ENCODE measurements at regions not wholly inside any gene's neighbourhood (a gene's known extent, or its start where the extent isn't known, plus 50 kb on each side); places are given as distances from the start of the nearest gene placed in this dataset.
"Not testable (repeated sequence)": the region's sequence is repeated elsewhere in the genome, so short reads cannot be mapped to it uniquely, and the experiment has no call there.

GRCh38 chr3:103825586-103825985 is 1390.8 kb downstream of the ZPLD1 start:
- H3K27me3 ChIP-seq (ENCODE audit: control insufficient read depth in 2 of 2, insufficient read depth in 2 of 2, low read length in 2 of 2) = no peaks in the 10 kb centered on the region
- H3K4me3 ChIP-seq (ENCODE audit: low read length in 2 of 2) = no peak overlapping the region
- H3K36me3 ChIP-seq (ENCODE audit: control insufficient read depth in 2 of 2, insufficient read depth in 2 of 2, low read length in 2 of 2) = no peaks in the 10 kb centered on the region
- no peak overlapping the region for H3K27ac ChIP-seq (ENCODE audit: low read depth in 2 of 2, low read length in 2 of 2)
- no peaks in the 10 kb centered on the region for H3K4me1 ChIP-seq (ENCODE audit: control insufficient read depth in 2 of 2, insufficient read depth in 2 of 2, low read length in 2 of 2)
- peaks cover 0 to 4% of the 10 kb centered on the region in 2 donors for H3K9me3 ChIP-seq (ENCODE audit: control insufficient read depth in 2 of 2, low read length in 2 of 2)
- H3K9ac ChIP-seq (ENCODE audit: low read depth in 1 of 2, low read length in 2 of 2) = no peak overlapping the region

GRCh38 chr3:103829723-103830326 is 1395.0 kb downstream of the ZPLD1 start:
- H3K36me3 ChIP-seq (ENCODE audit: control insufficient read depth in 2 of 2, insufficient read depth in 2 of 2, low read length in 2 of 2) = no peaks in the 10 kb centered on the region
- no peaks in the 10 kb centered on the region for H3K27me3 ChIP-seq (ENCODE audit: control insufficient read depth in 2 of 2, insufficient read depth in 2 of 2, low read length in 2 of 2)
- H3K9ac ChIP-seq (ENCODE audit: low read depth in 1 of 2, low read length in 2 of 2) = no peak overlapping the region
- no peaks in the 10 kb centered on the region for H3K4me1 ChIP-seq (ENCODE audit: control insufficient read depth in 2 of 2, insufficient read depth in 2 of 2, low read length in 2 of 2)
- no peaks in the 10 kb centered on the region for H3K9me3 ChIP-seq (ENCODE audit: control insufficient read depth in 2 of 2, low read length in 2 of 2)
- H3K27ac ChIP-seq (ENCODE audit: low read depth in 2 of 2, low read length in 2 of 2) = no peak overlapping the region
- H3K4me3 ChIP-seq (ENCODE audit: low read length in 2 of 2) = no peak overlapping the region

GRCh38 chr3:103847081-103848062 is 1412.6 kb downstream of the ZPLD1 start:
- Histone ChIP-seq H3K4me3 (ENCODE audit: low read length in 2 of 2) (no peak overlapping the region), H3K9me3 (ENCODE audit: control insufficient read depth in 2 of 2, low read length in 2 of 2) (no peaks in the 10 kb centered on the region), H3K27me3 (ENCODE audit: control insufficient read depth in 2 of 2, insufficient read depth in 2 of 2, low read length in 2 of 2) (no peaks in the 10 kb centered on the region), H3K9ac (ENCODE audit: low read depth in 1 of 2, low read length in 2 of 2) (no peak overlapping the region), H3K36me3 (ENCODE audit: control insufficient read depth in 2 of 2, insufficient read depth in 2 of 2, low read length in 2 of 2) (no peaks in the 10 kb centered on the region), H3K4me1 (ENCODE audit: control insufficient read depth in 2 of 2, insufficient read depth in 2 of 2, low read length in 2 of 2) (no peaks in the 10 kb centered on the region), H3K27ac (ENCODE audit: low read depth in 2 of 2, low read length in 2 of 2) (no peak overlapping the region)

GRCh38 chr3:103851793-103852192 is 1417.0 kb downstream of the ZPLD1 start:
- Histone ChIP-seq H3K4me1 (ENCODE audit: control insufficient read depth in 2 of 2, insufficient read depth in 2 of 2, low read length in 2 of 2) (no peaks in the 10 kb centered on the region), H3K27me3 (ENCODE audit: control insufficient read depth in 2 of 2, insufficient read depth in 2 of 2, low read length in 2 of 2) (no peaks in the 10 kb centered on the region), H3K36me3 (ENCODE audit: control insufficient read depth in 2 of 2, insufficient read depth in 2 of 2, low read length in 2 of 2) (no peaks in the 10 kb centered on the region), H3K4me3 (ENCODE audit: low read length in 2 of 2) (no peak overlapping the region), H3K27ac (ENCODE audit: low read depth in 2 of 2, low read length in 2 of 2) (no peak overlapping the region), H3K9ac (ENCODE audit: low read depth in 1 of 2, low read length in 2 of 2) (no peak overlapping the region), H3K9me3 (ENCODE audit: control insufficient read depth in 2 of 2, low read length in 2 of 2) (no peaks in the 10 kb centered on the region)

GRCh38 chr3:103862415-103862814 is 1427.6 kb downstream of the ZPLD1 start:
- H3K9me3 ChIP-seq (ENCODE audit: control insufficient read depth in 2 of 2, low read length in 2 of 2) = no peaks in the 10 kb centered on the region
- H3K27me3 ChIP-seq (ENCODE audit: control insufficient read depth in 2 of 2, insufficient read depth in 2 of 2, low read length in 2 of 2) = no peaks in the 10 kb centered on the region
- no peak overlapping the region for H3K4me3 ChIP-seq (ENCODE audit: low read length in 2 of 2)
- H3K27ac ChIP-seq (ENCODE audit: low read depth in 2 of 2, low read length in 2 of 2) = no peak overlapping the region
- no peak overlapping the region for H3K9ac ChIP-seq (ENCODE audit: low read depth in 1 of 2, low read length in 2 of 2)
- H3K4me1 ChIP-seq (ENCODE audit: control insufficient read depth in 2 of 2, insufficient read depth in 2 of 2, low read length in 2 of 2) = no peaks in the 10 kb centered on the region
- H3K36me3 ChIP-seq (ENCODE audit: control insufficient read depth in 2 of 2, insufficient read depth in 2 of 2, low read length in 2 of 2) = no peaks in the 10 kb centered on the region

- Histone ChIP-seq H3K36me3 (ENCODE audit: control insufficient read depth in 2 of 2, insufficient read depth in 2 of 2, low read length in 2 of 2) (no peaks in the 10 kb centered on the region), H3K4me1 (ENCODE audit: control insufficient read depth in 2 of 2, insufficient read depth in 2 of 2, low read length in 2 of 2) (no peaks in the 10 kb centered on the region), H3K9ac (ENCODE audit: low read depth in 1 of 2, low read length in 2 of 2) (no peak overlapping the region), H3K27me3 (ENCODE audit: control insufficient read depth in 2 of 2, insufficient read depth in 2 of 2, low read length in 2 of 2) (no peaks in the 10 kb centered on the region), H3K4me3 (ENCODE audit: low read length in 2 of 2) (no peak overlapping the region), H3K27ac (ENCODE audit: low read depth in 2 of 2, low read length in 2 of 2) (no peak overlapping the region), H3K9me3 (ENCODE audit: control insufficient read depth in 2 of 2, low read length in 2 of 2) (no peaks in the 10 kb centered on the region)
Measured at GRCh38 chr3:103863381-103863780, 1428.6 kb downstream of the ZPLD1 start.

- no peak overlapping the region for H3K4me3 ChIP-seq (ENCODE audit: low read length in 2 of 2)
- no peaks in the 10 kb centered on the region for H3K4me1 ChIP-seq (ENCODE audit: control insufficient read depth in 2 of 2, insufficient read depth in 2 of 2, low read length in 2 of 2)
- H3K36me3 ChIP-seq (ENCODE audit: control insufficient read depth in 2 of 2, insufficient read depth in 2 of 2, low read length in 2 of 2) = no peaks in the 10 kb centered on the region
- no peaks in the 10 kb centered on the region for H3K9me3 ChIP-seq (ENCODE audit: control insufficient read depth in 2 of 2, low read length in 2 of 2)
- H3K9ac ChIP-seq (ENCODE audit: low read depth in 1 of 2, low read length in 2 of 2) = no peak overlapping the region
- no peaks in the 10 kb centered on the region for H3K27me3 ChIP-seq (ENCODE audit: control insufficient read depth in 2 of 2, insufficient read depth in 2 of 2, low read length in 2 of 2)
- H3K27ac ChIP-seq (ENCODE audit: low read depth in 2 of 2, low read length in 2 of 2) = no peak overlapping the region
Measured at GRCh38 chr3:103866113-103866512, 1431.3 kb downstream of the ZPLD1 start.

- Histone ChIP-seq H3K36me3 (ENCODE audit: control insufficient read depth in 2 of 2, insufficient read depth in 2 of 2, low read length in 2 of 2) (no peaks in the 10 kb centered on the region), H3K4me3 (ENCODE audit: low read length in 2 of 2) (no peak overlapping the region), H3K27ac (ENCODE audit: low read depth in 2 of 2, low read length in 2 of 2) (no peak overlapping the region), H3K9ac (ENCODE audit: low read depth in 1 of 2, low read length in 2 of 2) (no peak overlapping the region), H3K27me3 (ENCODE audit: control insufficient read depth in 2 of 2, insufficient read depth in 2 of 2, low read length in 2 of 2) (no peaks in the 10 kb centered on the region), H3K9me3 (ENCODE audit: control insufficient read depth in 2 of 2, low read length in 2 of 2) (no peaks in the 10 kb centered on the region), H3K4me1 (ENCODE audit: control insufficient read depth in 2 of 2, insufficient read depth in 2 of 2, low read length in 2 of 2) (no peaks in the 10 kb centered on the region)
Measured at GRCh38 chr3:103873021-103873420, 1438.2 kb downstream of the ZPLD1 start.

GRCh38 chr3:103873897-103874545 is 1439.2 kb downstream of the ZPLD1 start:
- Histone ChIP-seq H3K27ac (ENCODE audit: low read depth in 2 of 2, low read length in 2 of 2) (no peak overlapping the region), H3K4me3 (ENCODE audit: low read length in 2 of 2) (no peak overlapping the region), H3K36me3 (ENCODE audit: control insufficient read depth in 2 of 2, insufficient read depth in 2 of 2, low read length in 2 of 2) (no peaks in the 10 kb centered on the region), H3K4me1 (ENCODE audit: control insufficient read depth in 2 of 2, insufficient read depth in 2 of 2, low read length in 2 of 2) (no peaks in the 10 kb centered on the region), H3K9me3 (ENCODE audit: control insufficient read depth in 2 of 2, low read length in 2 of 2) (no peaks in the 10 kb centered on the region), H3K9ac (ENCODE audit: low read depth in 1 of 2, low read length in 2 of 2) (no peak overlapping the region), H3K27me3 (ENCODE audit: control insufficient read depth in 2 of 2, insufficient read depth in 2 of 2, low read length in 2 of 2) (no peaks in the 10 kb centered on the region)

- H3K4me1 ChIP-seq (ENCODE audit: control insufficient read depth in 2 of 2, insufficient read depth in 2 of 2, low read length in 2 of 2); H3K27me3 ChIP-seq (ENCODE audit: control insufficient read depth in 2 of 2, insufficient read depth in 2 of 2, low read length in 2 of 2); H3K27ac ChIP-seq (ENCODE audit: low read depth in 2 of 2, low read length in 2 of 2); H3K9ac ChIP-seq (ENCODE audit: low read depth in 1 of 2, low read length in 2 of 2); H3K9me3 ChIP-seq (ENCODE audit: control insufficient read depth in 2 of 2, low read length in 2 of 2); H3K36me3 ChIP-seq (ENCODE audit: control insufficient read depth in 2 of 2, insufficient read depth in 2 of 2, low read length in 2 of 2); H3K4me3 ChIP-seq (ENCODE audit: low read length in 2 of 2): not testable (repeated sequence)
Measured at GRCh38 chr3:103881809-103882208, 1447.0 kb downstream of the ZPLD1 start.
